Ramos (cell line): ENCODE measurements at regions not wholly inside any gene's neighbourhood (a gene's known extent, or its start where the extent isn't known, plus 50 kb on each side); places are given as distances from the start of the nearest gene placed in this dataset.

ENCODE experiments used
- in situ Hi-C: fragments of 300-500 bp; cut with MboI; formaldehyde crosslinking; loops from one replicate; pipeline ENCODE4 v1.14.3; 2022; ENCODE audit warnings: low sequenced_read_pairs; ENCODE audit not compliant: unreplicated experiment

DNA sequence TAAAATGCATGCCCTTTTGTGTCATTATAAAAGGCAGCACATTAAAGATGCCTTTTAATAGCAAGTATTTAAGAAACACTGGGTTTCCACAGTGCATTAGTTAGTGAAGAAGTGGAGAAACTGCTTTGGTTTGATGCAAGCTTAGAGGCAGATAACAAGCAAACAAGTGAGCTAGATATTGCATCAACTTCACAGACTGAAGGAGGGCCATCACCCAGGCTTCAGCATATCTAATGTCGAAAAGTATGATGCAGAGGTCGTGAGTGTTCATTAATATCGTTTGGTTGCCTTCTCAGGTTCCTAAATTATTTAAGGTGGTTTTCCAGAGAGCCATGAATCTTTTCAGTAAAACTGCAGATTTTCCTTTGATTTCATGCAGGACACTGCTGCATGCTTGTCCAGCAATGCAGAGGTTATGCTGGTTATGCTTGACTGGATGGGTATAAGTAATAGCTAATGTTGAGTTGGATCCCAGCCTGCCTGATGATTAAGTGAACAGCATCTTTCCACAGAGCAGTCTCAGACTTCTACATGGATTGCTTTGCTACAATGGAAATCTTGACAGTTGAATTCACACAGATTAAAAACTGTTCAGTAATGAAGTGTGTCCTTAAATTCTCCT is 69.7 kb upstream of the IPO9 start:
- in situ Hi-C loops, result no loop called here

- in situ Hi-C loops, result no loop called here
These were observed 68.4 kb upstream of the IPO9 start for GRCh38 chr1:201760516-201760915.

GRCh38 chr1:201761178-201761577 is 67.8 kb upstream of the IPO9 start:
- in situ Hi-C loops, result no loop called here

DNA sequence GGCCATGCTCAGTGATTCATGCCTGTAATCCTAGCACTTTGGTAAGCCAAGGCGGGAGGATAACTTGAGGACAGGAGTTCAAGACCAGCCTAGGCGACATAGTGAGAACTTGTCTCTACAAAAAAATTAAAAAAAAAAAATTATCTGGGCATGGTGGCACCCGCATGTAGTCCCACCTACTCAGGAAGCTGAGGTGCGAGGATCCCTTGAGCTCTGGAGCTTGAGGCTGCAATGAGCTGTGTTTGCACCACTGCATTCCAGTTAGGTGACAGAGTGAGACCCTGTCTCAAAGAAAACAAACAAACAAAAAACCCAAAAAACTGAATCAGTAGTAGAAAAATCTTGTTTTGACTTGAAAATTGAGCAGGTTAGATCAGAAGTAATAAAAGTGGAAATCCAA is 67.1 kb upstream of the IPO9 start:
- in situ Hi-C loops, result no loop called here

DNA sequence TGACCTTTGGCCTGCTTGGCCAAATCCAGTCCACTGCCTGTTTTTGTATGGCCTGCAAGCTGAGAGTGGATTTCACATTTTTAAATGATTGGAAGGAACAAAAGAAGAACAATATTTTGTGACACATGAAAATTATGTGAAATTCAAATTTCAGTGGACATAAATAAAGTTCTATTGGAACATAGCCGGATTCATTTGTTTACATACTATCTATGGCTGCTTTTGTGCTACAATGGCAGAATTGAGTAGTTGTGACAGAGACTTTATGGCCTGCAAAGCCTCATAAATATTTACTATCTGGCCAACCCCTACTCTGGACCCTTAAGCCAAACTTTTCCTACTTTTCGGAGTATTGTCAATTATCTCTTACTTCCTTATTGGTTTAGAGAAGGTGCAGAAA is 66.6 kb upstream of the IPO9 start:
- in situ Hi-C loops, result no loop called here

- in situ Hi-C loops, result no loop called here
These were observed 65.4 kb upstream of the IPO9 start for GRCh38 chr1:201763455-201764140.

GRCh38 chr1:201764166-201764565 is 64.8 kb upstream of the IPO9 start:
- in situ Hi-C loops, result no loop called here

DNA sequence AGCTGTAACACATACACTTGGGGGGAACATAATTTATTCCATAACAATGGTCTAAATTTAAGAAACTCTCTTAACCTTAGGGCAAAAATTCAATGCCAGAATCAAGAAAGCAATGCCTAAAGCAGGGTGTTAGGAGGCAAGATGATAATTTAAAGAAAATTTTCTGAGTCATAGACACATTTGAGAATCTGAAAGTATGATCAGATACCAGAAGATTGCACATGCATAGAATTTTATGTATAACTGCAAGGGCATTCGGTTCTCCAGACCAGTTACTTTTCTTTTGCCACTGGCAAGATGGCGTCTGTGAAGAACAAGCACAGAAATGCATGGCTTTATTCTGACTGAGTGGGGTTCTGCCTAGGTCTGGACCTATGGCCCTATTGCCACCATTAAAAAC is 64.4 kb upstream of the IPO9 start:
- in situ Hi-C loops, result no loop called here

DNA sequence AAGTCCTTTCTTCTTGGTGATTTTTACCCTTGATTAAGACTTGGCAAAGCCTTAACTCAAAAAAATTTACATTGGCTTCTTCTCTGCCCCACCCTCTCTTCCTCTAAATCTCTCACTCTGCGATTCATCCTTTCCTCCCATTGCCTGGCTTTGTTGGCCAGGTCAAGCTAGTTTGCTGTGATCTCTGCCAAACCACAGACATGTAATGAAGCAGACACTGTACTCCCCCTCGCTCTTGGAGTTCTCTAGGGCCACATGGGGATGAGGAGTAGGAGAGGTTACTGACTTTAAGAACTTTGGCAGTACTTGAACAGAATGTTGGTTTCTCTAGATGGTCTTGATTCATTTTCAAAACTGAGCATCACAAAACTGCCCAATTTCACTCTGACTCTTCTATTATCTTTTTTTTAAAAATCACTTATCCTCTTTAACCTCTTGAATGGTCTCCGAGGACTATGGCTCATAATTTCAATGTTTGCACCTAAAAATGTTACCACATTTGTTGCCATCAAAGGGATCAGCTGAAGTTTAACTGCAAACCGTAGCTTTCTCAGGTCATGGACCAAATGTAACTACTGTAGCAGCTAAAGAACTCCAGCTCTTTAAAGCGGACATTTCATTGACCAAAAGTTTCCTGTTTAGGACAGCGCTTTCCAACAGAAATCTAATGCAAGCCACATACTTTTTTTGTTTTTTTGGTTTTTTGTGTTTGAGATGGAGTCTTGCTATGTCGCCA is 62.7 kb upstream of the IPO9 start:
- in situ Hi-C loops, result no loop called here

DNA sequence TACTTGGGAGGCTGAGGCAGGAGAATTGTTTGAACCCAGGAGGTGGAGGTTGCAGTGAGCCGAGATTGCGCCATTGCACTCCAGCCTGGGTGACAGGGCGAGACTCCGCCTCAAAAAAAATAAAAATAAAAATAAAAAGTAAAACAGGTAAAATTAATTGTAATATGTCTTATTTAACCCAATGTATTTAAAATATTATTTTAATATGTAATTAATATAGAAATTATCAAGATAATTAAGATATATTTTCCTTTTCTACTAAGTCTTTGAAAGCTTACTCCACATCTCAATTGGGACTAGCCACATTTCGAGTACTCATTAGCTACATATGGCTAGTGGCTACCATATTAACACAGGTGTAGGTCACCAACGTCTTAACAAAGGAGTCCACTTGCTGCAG is 61.6 kb upstream of the IPO9 start:
- in situ Hi-C loops, result no loop called here

- in situ Hi-C loops, result no loop called here
These were observed 59.9 kb upstream of the IPO9 start for GRCh38 chr1:201769072-201769471.

- in situ Hi-C loops, result no loop called here
These were observed 59.0 kb upstream of the IPO9 start for GRCh38 chr1:201769966-201770365.

DNA sequence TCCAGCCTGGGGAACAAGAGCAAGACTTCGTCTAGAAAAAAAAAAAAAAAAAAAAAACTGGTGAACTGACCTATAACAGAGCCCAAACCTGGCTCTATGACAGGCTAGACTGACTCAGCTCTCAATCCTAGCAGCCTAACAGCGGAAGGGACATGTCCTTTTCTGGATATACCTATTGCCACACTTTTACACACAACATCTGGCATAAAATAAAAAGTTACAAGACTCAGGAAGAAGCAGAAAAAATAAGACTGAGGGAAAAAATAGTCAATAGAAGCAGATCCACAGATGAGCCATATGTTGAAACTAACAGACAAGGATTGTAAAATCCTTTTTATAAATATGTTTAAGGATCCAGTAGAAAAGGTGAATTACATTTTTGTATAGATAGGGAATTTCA is 57.5 kb upstream of the IPO9 start:
- in situ Hi-C loops, result no loop called here

DNA sequence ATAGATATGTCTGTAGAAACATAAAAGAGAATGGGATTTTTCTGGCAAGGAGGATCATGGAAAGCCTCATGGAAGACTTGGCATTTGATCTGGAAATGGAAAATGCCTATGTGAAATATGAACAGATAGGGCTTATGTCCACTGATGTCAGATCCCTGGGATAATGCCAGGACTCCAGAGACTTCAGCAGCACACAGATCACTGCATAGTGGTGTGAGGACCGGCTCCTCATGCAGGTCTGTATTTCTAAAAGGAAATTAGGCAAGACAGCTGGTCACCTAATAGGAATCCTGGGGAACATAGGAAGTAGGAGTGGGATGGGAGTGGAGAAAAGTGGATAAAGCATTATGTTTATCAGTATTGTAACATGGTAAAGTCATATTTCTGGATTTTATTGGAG is 56.8 kb upstream of the IPO9 start:
- in situ Hi-C loops, result no loop called here

- in situ Hi-C loops, result no loop called here
These were observed 55.2 kb upstream of the IPO9 start for GRCh38 chr1:201773764-201774163.

DNA sequence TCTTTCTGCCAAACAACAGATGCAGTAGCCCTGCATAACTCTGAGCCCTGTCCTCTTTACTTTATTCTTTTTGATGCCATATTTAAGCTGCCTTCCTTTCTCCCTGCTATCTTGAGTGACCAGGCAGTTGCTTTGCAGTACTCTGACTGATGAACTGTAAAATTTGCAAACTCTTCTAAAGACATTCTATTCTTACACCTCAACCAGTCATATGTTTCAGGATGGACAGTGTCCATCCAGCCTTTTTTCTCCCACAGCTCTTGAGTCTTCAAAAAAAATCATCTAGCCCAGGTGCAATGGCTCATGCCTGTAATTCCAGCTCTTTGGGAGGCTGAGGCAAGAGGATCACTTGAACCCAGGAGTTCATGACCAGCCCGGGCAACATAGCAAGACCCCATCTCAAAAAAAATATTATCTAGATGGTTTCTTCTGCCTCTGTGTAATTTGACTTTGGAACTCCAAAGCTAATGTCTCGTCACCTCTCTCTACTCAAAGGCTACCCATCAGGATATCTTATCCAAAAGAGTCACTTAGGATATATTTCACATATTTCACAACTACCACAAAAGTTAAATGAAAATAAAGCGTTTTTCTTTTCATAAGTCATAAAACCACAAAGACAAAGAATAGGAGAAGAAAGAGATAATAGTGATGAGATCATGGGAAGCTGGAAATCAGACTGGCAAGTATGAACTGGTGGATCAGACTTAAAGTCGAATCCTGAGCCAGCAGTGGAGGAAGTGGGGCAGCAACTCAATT is 54.6 kb upstream of the IPO9 start:
- in situ Hi-C loops, result no loop called here

DNA sequence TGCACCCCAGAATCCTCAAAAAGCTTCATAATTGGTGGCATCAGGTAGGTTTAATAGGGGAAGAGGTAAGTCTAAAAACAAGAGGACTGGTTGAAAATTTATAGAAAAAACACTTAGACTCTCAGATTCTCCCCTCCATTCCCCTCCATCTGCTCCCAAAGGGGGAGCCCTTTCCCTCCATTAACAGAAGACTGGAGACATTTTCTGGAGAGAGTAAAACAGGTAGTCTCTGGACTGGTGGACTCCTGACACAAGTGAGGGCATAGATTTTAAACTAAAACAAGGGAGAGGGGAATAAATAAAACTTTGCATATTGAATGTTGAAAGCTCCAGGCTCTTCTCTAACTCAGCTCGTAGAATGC is 54.0 kb upstream of the IPO9 start:
- in situ Hi-C loops, result no loop called here

GRCh38 chr1:201775380-201775779 is 53.6 kb upstream of the IPO9 start:
- in situ Hi-C loops, result no loop called here

DNA sequence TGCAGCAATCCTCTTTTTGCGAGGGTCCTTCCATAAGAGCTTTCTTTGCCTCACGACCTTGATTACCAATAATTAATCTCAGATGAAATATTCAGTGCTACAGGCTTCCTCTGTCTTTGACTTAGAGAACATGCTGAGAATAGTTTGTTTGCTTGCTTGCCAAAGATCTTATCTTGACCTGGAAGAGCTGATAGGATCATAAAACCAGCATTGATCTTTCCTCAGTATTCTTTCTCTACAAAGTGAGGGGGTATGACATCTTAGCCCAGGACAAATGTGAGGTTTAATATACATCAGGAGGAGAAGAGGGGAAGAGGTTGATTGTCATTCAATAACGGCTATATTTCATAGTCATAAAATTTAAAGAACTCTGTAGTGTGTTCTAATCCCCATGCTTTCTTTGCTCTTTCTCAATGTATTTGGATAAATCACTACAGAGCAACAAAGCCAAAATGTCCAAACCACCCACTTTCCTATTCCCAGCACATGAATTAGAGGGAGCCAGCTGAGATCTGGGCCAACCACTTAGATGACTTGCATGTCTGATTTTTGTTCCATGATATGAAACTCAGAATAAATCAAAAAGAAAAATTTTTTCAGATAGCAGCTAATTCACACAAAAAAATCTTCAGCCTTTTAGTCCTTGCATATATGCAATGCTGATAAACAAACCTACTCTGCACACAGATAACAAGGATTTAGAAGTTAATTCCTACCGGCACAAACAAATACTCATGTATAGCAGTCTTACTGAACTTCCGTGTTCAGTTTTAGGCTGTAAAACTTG is 50.5 kb upstream of the IPO9 start:
- in situ Hi-C loops, result no loop called here
